Stimulated activated CD8-positive, alpha-beta memory T cell treated with anti-CD3 and anti-CD28 coated beads, Interleukin-7, amount 100 ng/mL, for 48 hours (primary cell): ENCODE measurements at regions not wholly inside any gene's neighbourhood (a gene's known extent, or its start where the extent isn't known, plus 50 kb on each side); places are given as distances from the start of the nearest gene placed in this dataset.

Source experiments
- DNase-seq, 2 donors: peaks; one replicate each; pipeline ENCODE4 v3.0.0-alpha.2; 2020; ENCODE audit warnings: low read depth in 1 of 2; ENCODE audit errors: extremely low read depth in 1 of 2

- no peak for DNase-seq
These were observed 556.6 kb downstream of the TLE1 start for GRCh38 chr9:81132796-81133195.

GRCh38 chr9:81132318-81132717, 557.0 kb downstream of the TLE1 start:
- no peak for DNase-seq

GRCh38 chr9:81128701-81129100, 560.6 kb downstream of the TLE1 start:
- DNase-seq = no peak

GRCh38 chr9:81125446-81126092, 563.8 kb downstream of the TLE1 start:
- DNase-seq = no peak

GRCh38 chr9:81123526-81123925, 565.8 kb downstream of the TLE1 start:
- DNase-seq = no peak

GRCh38 chr9:81122749-81123148, 566.6 kb downstream of the TLE1 start:
- DNase-seq = no peak

- DNase-seq = no peak
These were observed 569.8 kb downstream of the TLE1 start for GRCh38 chr9:81119591-81119990.

GRCh38 chr9:81118416-81118815, 570.9 kb downstream of the TLE1 start:
- DNase-seq = no peak

- DNase-seq = no peak
These were observed 572.8 kb downstream of the TLE1 start for GRCh38 chr9:81116340-81117137.

- no peak for DNase-seq
These were observed 575.8 kb downstream of the TLE1 start for GRCh38 chr9:81113453-81114124.

GRCh38 chr9:81112627-81113452, 576.5 kb downstream of the TLE1 start:
- no peak for DNase-seq

- no peak for DNase-seq
These were observed 580.5 kb downstream of the TLE1 start for GRCh38 chr9:81108821-81109220.

- no peak for DNase-seq
These were observed 581.0 kb downstream of the TLE1 start for GRCh38 chr9:81108391-81108790.

- no peak for DNase-seq
These were observed 585.5 kb downstream of the TLE1 start for GRCh38 chr9:81103597-81104471.

GRCh38 chr9:81097131-81097847, 592.1 kb downstream of the TLE1 start:
- no peak for DNase-seq

- DNase-seq = no peak
These were observed 592.7 kb downstream of the TLE1 start for GRCh38 chr9:81096625-81097024.

- DNase-seq = no peak
These were observed 597.3 kb downstream of the TLE1 start for GRCh38 chr9:81092057-81092456.

- no peak for DNase-seq
These were observed 601.0 kb downstream of the TLE1 start for GRCh38 chr9:81088341-81088740.

GRCh38 chr9:81086416-81086815, 602.9 kb downstream of the TLE1 start:
- no peak for DNase-seq
